ENCODE measurements at regions not wholly inside any gene's neighbourhood (a gene's known extent, or its start where the extent isn't known, plus 50 kb on each side); places are given as distances from the start of the nearest gene placed in this dataset.

GRCh38 chr21:17903029-17903806 is 84.1 kb upstream of the C21orf91 start:
- Histone ChIP-seq H3K79me2 (ENCODE audit: control insufficient read depth, insufficient read depth, low read length) (no peaks in the 10 kb centered on the region), H3K9me1 (ENCODE audit: control insufficient read depth, insufficient read depth, low read length) (no peaks in the 10 kb centered on the region), H3K27me3 (ENCODE audit: control insufficient read depth in 2 of 2, insufficient read depth in 2 of 2, low read length in 2 of 2) (no peaks in the 10 kb centered on the region), H4K20me1 (replicated peaks; ENCODE audit: control insufficient read depth, insufficient read depth, low read length) (no peaks in the 10 kb centered on the region), H3K9ac (ENCODE audit: insufficient read depth in 1 of 2, low read depth in 2 of 2, low read length in 2 of 2) (no peak overlapping the region), H2AFZ (ENCODE audit: low read depth, low read length) (no peak overlapping the region), H3K27ac (ENCODE audit: extremely low read depth, low read depth, low read length) (no peak overlapping the region), H3K4me3 (no peak overlapping the region), H3K9me3 (replicated peaks; ENCODE audit: control insufficient read depth, insufficient read depth, low read depth, low read length) (no peaks in the 10 kb centered on the region), H3K36me3 (ENCODE audit: control insufficient read depth, insufficient read depth, low read length) (no peaks in the 10 kb centered on the region), H3K4me2 (ENCODE audit: insufficient read depth, low read length) (no peak overlapping the region), H3K4me1 (replicated peaks in 1 of 2; ENCODE audit: control insufficient read depth in 2 of 2, insufficient read depth in 2 of 2, low read length in 2 of 2) (no peaks in the 10 kb centered on the region; a peak in 2 of 5 replicates)
- FAIRE-seq (no peak), ATAC-seq (peak; percentile 61), DNase-seq (ENCODE audit: extremely low read depth in 1 of 4, low spot score in 3 of 4) (peak in 1 of 4 experiments; percentile 10)
- WGBS (ENCODE audit: insufficient coverage, low coverage, missing lambda C conversion rate): 3% methylated on average over 4 of the region's 4 CpGs
- no TSS peak for BruUV-seq (replicated peaks)
- intact Hi-C loops (cut with micrococcal nuclease) (loop anchor here (2.0 kb wide), 1 partner anchor 224 kb away; no protein-coding TSS in a partner anchor), in situ Hi-C loops (cut with MboI) (loop anchor here (5.0 kb wide), 1 partner anchor 216 kb away; no protein-coding TSS in a partner anchor)
- ChIA-PET POLR2A (no interaction called here), CTCF (ENCODE audit: low intra/inter-chr PET ratio) (interaction anchor here (0.6 to 2.1 kb wide), 2 partner anchors 224 to 359 kb away, joined by 5 to 17 read pairs; no protein-coding TSS in a partner anchor)
- TF ChIP-seq ARID3A (IDR thresholded peaks at IDR 0.05; ENCODE audit: borderline replicate concordance, low read depth, low read length): peak; percentile 68; the same call in 1 of the 2 replicates
- no peak for TF ChIP-seq LEF1 (IDR thresholded peaks at IDR 0.05)
- TF ChIP-seq, protein P1, sequence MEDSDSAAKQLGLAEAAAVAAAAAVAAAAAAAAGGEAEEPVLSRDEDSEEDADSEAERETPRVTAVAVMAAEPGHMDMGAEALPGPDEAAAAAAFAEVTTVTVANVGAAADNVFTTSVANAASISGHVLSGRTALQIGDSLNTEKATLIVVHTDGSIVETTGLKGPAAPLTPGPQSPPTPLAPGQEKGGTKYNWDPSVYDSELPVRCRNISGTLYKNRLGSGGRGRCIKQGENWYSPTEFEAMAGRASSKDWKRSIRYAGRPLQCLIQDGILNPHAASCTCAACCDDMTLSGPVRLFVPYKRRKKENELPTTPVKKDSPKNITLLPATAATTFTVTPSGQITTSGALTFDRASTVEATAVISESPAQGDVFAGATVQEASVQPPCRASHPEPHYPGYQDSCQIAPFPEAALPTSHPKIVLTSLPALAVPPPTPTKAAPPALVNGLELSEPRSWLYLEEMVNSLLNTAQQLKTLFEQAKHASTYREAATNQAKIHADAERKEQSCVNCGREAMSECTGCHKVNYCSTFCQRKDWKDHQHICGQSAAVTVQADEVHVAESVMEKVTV (CRISPR knock-in tag; IDR thresholded peaks at IDR 0.05): peak; percentile 31; the same call in 1 of the 2 replicates
- no peak for TF ChIP-seq MNT (conservative IDR thresholded peaks at IDR 0.05)
- TF ChIP-seq RAD21 (CRISPR knock-in tag; conservative IDR thresholded peaks at IDR 0.05 in 1 of 2, IDR thresholded peaks at IDR 0.05 in 1 of 2): peak; percentile 68 to 69
- TF ChIP-seq PTTG1 (tag; IDR thresholded peaks at IDR 0.05; ENCODE audit: low read depth): no peak
